ENCODE measurements at regions not wholly inside any gene's neighbourhood (a gene's known extent, or its start where the extent isn't known, plus 50 kb on each side); places are given as distances from the start of the nearest gene placed in this dataset.

DNA sequence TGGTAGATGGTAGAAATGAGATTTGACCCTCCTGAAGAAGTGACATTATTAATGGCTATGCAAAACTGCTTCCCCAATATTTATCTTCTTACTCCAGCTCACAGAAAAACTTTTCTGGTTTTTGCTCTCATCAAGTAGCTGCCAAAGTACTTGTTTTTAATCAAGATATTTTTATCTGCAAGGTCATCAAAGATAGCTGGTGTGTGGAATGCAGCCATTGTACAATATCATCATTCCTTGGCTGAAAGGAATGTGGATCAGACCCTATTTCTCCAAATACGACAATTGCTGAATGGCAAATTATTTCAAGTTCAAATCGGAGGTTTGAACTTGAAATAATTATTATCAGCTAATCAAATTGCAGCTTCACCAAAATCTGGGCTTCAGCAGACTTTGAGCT is 126.9 kb upstream of the SLC7A14 start:
- H3K9ac ChIP-seq (ENCODE audit: low read depth in 1 of 2, low read length in 2 of 2) = no peak overlapping the region
- no peaks in the 10 kb centered on the region for H3K27me3 ChIP-seq (ENCODE audit: control insufficient read depth in 1 of 2, insufficient read depth in 2 of 2, low read length in 2 of 2)
- no peak overlapping the region for H3K27ac ChIP-seq (ENCODE audit: low read depth, low read length)
- H3K9me3 ChIP-seq (ENCODE audit: control insufficient read depth in 1 of 2, low read length in 2 of 2) = peaks cover 4 to 18% of the 10 kb centered on the region in 2 donors
- no peaks in the 10 kb centered on the region for H3K4me1 ChIP-seq (ENCODE audit: control insufficient read depth in 1 of 2, insufficient read depth in 2 of 2, low read length in 2 of 2)
- H3K4me3 ChIP-seq (ENCODE audit: low read depth in 1 of 2, low read length in 2 of 2) = no peak overlapping the region
- no peaks in the 10 kb centered on the region for H3K36me3 ChIP-seq (ENCODE audit: control insufficient read depth in 1 of 2, insufficient read depth in 2 of 2, low read length in 2 of 2)

DNA sequence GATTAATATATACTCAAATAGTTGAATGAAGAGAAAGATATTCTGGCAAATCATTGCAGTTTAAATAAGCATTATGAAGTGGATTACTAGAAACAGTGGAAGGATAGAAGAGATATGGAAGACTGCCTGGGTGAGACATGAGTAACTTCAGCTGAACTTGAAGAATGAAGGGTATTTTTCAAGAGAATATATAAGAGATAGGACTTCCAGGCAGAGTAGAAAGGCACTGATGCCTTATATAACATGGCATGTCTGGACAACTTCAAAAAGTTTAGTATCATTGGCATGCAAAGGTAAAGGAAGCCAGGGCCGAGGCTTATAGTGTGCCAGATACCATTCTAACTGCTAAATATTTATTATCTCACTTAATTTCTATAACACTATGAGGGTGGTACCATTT is 126.5 kb upstream of the SLC7A14 start:
- Histone ChIP-seq H3K9me3 (ENCODE audit: control insufficient read depth in 1 of 2, low read length in 2 of 2) (peaks cover 4 to 18% of the 10 kb centered on the region in 2 donors), H3K27ac (ENCODE audit: low read depth, low read length) (no peak overlapping the region), H3K36me3 (ENCODE audit: control insufficient read depth in 1 of 2, insufficient read depth in 2 of 2, low read length in 2 of 2) (no peaks in the 10 kb centered on the region), H3K27me3 (ENCODE audit: control insufficient read depth in 1 of 2, insufficient read depth in 2 of 2, low read length in 2 of 2) (no peaks in the 10 kb centered on the region), H3K9ac (ENCODE audit: low read depth in 1 of 2, low read length in 2 of 2) (no peak overlapping the region), H3K4me1 (ENCODE audit: control insufficient read depth in 1 of 2, insufficient read depth in 2 of 2, low read length in 2 of 2) (no peaks in the 10 kb centered on the region), H3K4me3 (ENCODE audit: low read depth in 1 of 2, low read length in 2 of 2) (no peak overlapping the region)

DNA sequence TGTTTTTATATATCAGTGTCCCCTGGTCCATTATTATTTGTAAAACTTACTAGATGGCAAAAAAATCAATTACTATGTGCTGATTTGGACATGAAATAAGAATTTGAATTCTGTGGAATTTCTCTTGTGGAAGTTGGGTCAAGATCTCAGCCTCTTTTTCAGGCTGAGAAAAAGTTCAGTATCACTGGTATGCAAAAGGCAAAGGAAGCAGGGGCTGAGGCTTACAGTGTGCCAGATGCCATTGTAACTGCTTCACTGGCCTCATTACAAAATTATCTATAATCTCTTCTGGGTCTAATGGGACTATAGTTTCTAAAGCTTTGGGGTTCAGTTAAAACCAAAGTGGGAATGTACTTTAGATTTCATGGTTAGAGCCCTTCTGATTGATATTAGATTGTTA is 125.9 kb upstream of the SLC7A14 start:
- peaks cover 4 to 18% of the 10 kb centered on the region in 2 donors for H3K9me3 ChIP-seq (ENCODE audit: control insufficient read depth in 1 of 2, low read length in 2 of 2)
- no peaks in the 10 kb centered on the region for H3K36me3 ChIP-seq (ENCODE audit: control insufficient read depth in 1 of 2, insufficient read depth in 2 of 2, low read length in 2 of 2)
- no peaks in the 10 kb centered on the region for H3K4me1 ChIP-seq (ENCODE audit: control insufficient read depth in 1 of 2, insufficient read depth in 2 of 2, low read length in 2 of 2)
- no peak overlapping the region for H3K4me3 ChIP-seq (ENCODE audit: low read depth in 1 of 2, low read length in 2 of 2)
- no peaks in the 10 kb centered on the region for H3K27me3 ChIP-seq (ENCODE audit: control insufficient read depth in 1 of 2, insufficient read depth in 2 of 2, low read length in 2 of 2)
- no peak overlapping the region for H3K27ac ChIP-seq (ENCODE audit: low read depth, low read length)
- H3K9ac ChIP-seq (ENCODE audit: low read depth in 1 of 2, low read length in 2 of 2) = no peak overlapping the region

DNA sequence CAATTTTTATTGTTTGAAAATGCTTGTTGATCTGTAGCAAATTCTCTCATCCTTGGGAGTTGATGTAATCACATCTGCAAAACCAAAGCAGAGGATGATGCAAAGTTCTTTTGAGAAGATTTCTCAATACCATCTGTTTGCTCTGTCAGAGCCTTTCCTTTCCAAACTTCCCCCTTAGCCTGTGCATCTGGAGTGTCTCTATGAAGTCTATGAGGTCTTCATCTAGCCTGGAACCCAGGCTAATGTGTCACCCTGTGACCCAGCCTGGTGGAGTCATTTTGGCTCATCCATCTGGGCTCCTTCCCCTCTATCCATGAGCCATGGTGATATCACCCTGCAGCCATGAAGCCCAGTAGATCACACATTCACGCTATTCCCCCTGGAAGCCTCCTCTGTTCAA is 123.2 kb upstream of the SLC7A14 start:
- Histone ChIP-seq H3K36me3 (ENCODE audit: control insufficient read depth in 1 of 2, insufficient read depth in 2 of 2, low read length in 2 of 2) (no peaks in the 10 kb centered on the region), H3K27ac (ENCODE audit: low read depth, low read length) (no peak overlapping the region), H3K4me1 (ENCODE audit: control insufficient read depth in 1 of 2, insufficient read depth in 2 of 2, low read length in 2 of 2) (no peaks in the 10 kb centered on the region), H3K4me3 (ENCODE audit: low read depth in 1 of 2, low read length in 2 of 2) (no peak overlapping the region), H3K27me3 (ENCODE audit: control insufficient read depth in 1 of 2, insufficient read depth in 2 of 2, low read length in 2 of 2) (no peaks in the 10 kb centered on the region), H3K9me3 (ENCODE audit: control insufficient read depth in 1 of 2, low read length in 2 of 2) (peaks cover 4 to 18% of the 10 kb centered on the region in 2 donors), H3K9ac (ENCODE audit: low read depth in 1 of 2, low read length in 2 of 2) (no peak overlapping the region)

DNA sequence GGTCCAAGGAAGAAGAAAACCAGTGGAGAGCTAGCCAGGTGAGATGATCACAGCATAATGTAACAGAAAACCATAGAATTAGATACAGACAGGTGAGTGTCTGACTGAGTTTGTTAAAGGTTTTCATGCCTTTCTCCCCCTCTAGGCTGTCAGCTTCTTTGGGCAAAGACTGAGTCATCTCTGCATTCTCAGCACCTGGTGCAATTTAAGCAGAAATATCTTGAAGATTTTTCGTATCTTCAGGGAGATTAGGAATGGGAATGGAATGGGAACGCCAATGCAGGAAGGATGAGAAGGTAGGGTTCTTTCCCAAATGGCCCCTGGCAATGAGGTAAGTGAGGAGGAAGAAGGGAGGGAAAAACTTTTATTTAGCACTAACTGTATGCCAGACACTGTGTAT is 122.0 kb upstream of the SLC7A14 start:
- Histone ChIP-seq H3K27ac (ENCODE audit: low read depth, low read length) (no peak overlapping the region), H3K4me1 (ENCODE audit: control insufficient read depth in 1 of 2, insufficient read depth in 2 of 2, low read length in 2 of 2) (no peaks in the 10 kb centered on the region), H3K27me3 (ENCODE audit: control insufficient read depth in 1 of 2, insufficient read depth in 2 of 2, low read length in 2 of 2) (no peaks in the 10 kb centered on the region), H3K36me3 (ENCODE audit: control insufficient read depth in 1 of 2, insufficient read depth in 2 of 2, low read length in 2 of 2) (no peaks in the 10 kb centered on the region), H3K9me3 (ENCODE audit: control insufficient read depth in 1 of 2, low read length in 2 of 2) (peaks cover 4 to 18% of the 10 kb centered on the region in 2 donors), H3K9ac (ENCODE audit: low read depth in 1 of 2, low read length in 2 of 2) (no peak overlapping the region), H3K4me3 (ENCODE audit: low read depth in 1 of 2, low read length in 2 of 2) (no peak overlapping the region)

DNA sequence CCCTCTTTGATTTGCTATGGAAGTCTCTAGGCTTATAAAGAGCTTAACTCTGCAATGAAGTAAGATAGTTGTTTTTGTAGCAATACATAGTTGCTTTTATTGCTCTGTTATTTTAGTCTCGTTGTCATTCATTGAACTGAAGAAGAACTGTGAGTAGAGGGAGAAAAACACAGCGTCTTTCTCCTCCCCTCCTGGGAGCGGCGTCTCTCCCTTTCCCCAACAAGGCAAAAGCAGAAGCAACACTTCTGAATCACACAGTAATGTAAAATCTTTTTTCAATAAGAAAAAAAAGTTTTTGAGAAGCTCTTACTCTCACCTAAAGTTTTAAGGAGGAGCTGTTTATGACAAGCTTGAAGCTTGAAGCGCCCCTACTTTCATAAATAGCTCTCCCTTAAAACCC is 119.3 kb upstream of the SLC7A14 start:
- H3K36me3 ChIP-seq (ENCODE audit: control insufficient read depth in 1 of 2, insufficient read depth in 2 of 2, low read length in 2 of 2) = no peaks in the 10 kb centered on the region
- H3K4me1 ChIP-seq (ENCODE audit: control insufficient read depth in 1 of 2, insufficient read depth in 2 of 2, low read length in 2 of 2) = no peaks in the 10 kb centered on the region
- H3K27ac ChIP-seq (ENCODE audit: low read depth, low read length) = no peak overlapping the region
- no peak overlapping the region for H3K9ac ChIP-seq (ENCODE audit: low read depth in 1 of 2, low read length in 2 of 2)
- no peaks in the 10 kb centered on the region for H3K27me3 ChIP-seq (ENCODE audit: control insufficient read depth in 1 of 2, insufficient read depth in 2 of 2, low read length in 2 of 2)
- peaks cover 2 to 14% of the 10 kb centered on the region in 2 donors for H3K9me3 ChIP-seq (ENCODE audit: control insufficient read depth in 1 of 2, low read length in 2 of 2)
- no peak overlapping the region for H3K4me3 ChIP-seq (ENCODE audit: low read depth in 1 of 2, low read length in 2 of 2)

DNA sequence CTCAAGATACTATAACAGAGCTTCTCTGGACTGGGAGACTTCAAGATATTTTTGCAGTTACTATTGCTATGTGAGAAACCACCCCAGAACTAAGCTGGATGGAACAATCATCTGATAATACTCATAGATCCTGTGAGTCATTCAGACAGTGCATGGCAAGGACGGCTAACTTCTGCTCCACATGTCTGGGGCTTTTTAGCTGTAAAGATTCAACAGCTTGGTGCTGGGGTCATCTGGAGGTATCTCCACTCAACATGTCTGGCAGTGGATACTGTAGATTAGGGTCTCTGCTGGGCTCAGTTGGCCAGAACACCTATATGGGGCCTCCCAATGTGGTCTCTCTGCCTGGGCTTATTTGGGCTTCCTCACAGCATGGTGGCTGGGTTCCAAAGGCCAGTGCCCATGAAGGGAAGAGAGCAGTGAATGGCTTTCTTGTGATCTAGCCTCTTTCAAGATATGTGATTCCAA is 117.3 kb upstream of the SLC7A14 start:
- Histone ChIP-seq H3K9me3 (ENCODE audit: control insufficient read depth in 1 of 2, low read length in 2 of 2) (no peaks in the 10 kb centered on the region), H3K4me3 (ENCODE audit: low read depth in 1 of 2, low read length in 2 of 2) (no peak overlapping the region), H3K4me1 (ENCODE audit: control insufficient read depth in 1 of 2, insufficient read depth in 2 of 2, low read length in 2 of 2) (no peaks in the 10 kb centered on the region), H3K27ac (ENCODE audit: low read depth, low read length) (no peak overlapping the region), H3K36me3 (ENCODE audit: control insufficient read depth in 1 of 2, insufficient read depth in 2 of 2, low read length in 2 of 2) (no peaks in the 10 kb centered on the region), H3K9ac (ENCODE audit: low read depth in 1 of 2, low read length in 2 of 2) (no peak overlapping the region), H3K27me3 (ENCODE audit: control insufficient read depth in 1 of 2, insufficient read depth in 2 of 2, low read length in 2 of 2) (no peaks in the 10 kb centered on the region)

DNA sequence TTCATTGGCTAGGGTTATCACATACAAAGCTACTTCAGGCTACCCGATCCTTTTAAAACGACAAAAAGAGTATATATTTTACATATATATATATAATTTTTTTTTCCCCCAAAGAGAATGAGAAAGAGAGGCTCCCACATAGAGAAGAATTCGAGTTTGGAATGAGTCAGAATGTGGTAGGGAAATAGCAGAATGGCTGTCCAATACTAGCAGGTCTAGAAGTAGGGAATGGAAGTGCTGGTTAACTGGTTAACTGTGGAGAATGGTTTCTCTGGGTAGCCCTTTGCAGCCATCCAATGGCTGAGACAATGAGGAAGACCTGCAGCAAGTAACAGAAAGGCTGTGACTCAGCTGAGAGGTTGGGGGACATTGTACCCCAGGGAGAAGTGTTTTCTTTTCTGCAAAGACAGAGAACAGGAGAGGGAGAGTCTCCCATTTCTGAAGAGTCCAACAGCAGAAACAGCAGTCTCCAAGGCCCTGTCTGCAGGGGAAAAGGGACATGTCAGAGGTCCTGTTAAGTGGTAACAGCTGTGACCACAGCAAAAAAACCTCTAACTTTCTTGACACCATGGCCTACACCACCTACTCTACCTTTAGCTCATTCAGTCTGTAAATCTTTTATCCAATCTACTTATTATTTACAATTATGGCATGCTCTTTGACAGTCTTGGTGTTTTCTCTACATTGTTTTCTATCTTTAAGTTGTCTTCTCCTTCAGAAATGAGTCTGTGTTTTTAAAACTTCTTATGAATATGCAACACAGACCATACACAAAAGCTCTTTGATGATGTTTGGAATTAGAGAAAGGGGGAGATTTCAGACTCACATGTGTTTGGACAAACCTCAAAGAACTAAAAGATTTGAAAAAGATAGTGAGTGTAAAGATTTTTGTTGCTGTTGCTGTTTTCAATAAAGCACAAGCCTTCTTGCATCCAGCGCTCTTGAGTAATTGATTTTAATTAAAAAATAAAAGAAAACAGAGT is 116.1 kb upstream of the SLC7A14 start:
- H3K36me3 ChIP-seq (ENCODE audit: control insufficient read depth in 1 of 2, insufficient read depth in 2 of 2, low read length in 2 of 2) = no peaks in the 10 kb centered on the region
- no peaks in the 10 kb centered on the region for H3K9me3 ChIP-seq (ENCODE audit: control insufficient read depth in 1 of 2, low read length in 2 of 2)
- no peak overlapping the region for H3K9ac ChIP-seq (ENCODE audit: low read depth in 1 of 2, low read length in 2 of 2)
- H3K4me3 ChIP-seq (ENCODE audit: low read depth in 1 of 2, low read length in 2 of 2) = no peak overlapping the region
- H3K27me3 ChIP-seq (ENCODE audit: control insufficient read depth in 1 of 2, insufficient read depth in 2 of 2, low read length in 2 of 2) = no peaks in the 10 kb centered on the region
- no peaks in the 10 kb centered on the region for H3K4me1 ChIP-seq (ENCODE audit: control insufficient read depth in 1 of 2, insufficient read depth in 2 of 2, low read length in 2 of 2)
- H3K27ac ChIP-seq (ENCODE audit: low read depth, low read length) = no peak overlapping the region

DNA sequence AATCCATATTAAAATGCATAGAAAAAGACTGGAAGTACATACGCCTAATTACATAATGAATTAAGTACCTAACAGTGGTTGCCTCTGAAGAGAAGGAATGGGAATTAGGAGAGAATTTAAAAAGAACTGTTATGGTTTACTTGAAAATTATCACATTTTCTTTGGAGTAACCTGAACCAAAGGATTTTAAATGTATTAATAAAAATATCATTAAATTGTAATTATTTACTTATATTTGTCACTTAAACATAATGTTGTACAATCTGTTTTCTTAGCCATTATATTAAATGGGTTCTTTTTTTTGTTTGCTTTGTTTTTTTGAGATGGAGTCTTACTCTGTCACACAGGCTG is 114.2 kb upstream of the SLC7A14 start:
- no peak overlapping the region for H3K4me3 ChIP-seq (ENCODE audit: low read depth in 1 of 2, low read length in 2 of 2)
- no peaks in the 10 kb centered on the region for H3K9me3 ChIP-seq (ENCODE audit: control insufficient read depth in 1 of 2, low read length in 2 of 2)
- no peaks in the 10 kb centered on the region for H3K36me3 ChIP-seq (ENCODE audit: control insufficient read depth in 1 of 2, insufficient read depth in 2 of 2, low read length in 2 of 2)
- H3K27me3 ChIP-seq (ENCODE audit: control insufficient read depth in 1 of 2, insufficient read depth in 2 of 2, low read length in 2 of 2) = no peaks in the 10 kb centered on the region
- H3K27ac ChIP-seq (ENCODE audit: low read depth, low read length) = no peak overlapping the region
- H3K4me1 ChIP-seq (ENCODE audit: control insufficient read depth in 1 of 2, insufficient read depth in 2 of 2, low read length in 2 of 2) = no peaks in the 10 kb centered on the region
- no peak overlapping the region for H3K9ac ChIP-seq (ENCODE audit: low read depth in 1 of 2, low read length in 2 of 2)

DNA sequence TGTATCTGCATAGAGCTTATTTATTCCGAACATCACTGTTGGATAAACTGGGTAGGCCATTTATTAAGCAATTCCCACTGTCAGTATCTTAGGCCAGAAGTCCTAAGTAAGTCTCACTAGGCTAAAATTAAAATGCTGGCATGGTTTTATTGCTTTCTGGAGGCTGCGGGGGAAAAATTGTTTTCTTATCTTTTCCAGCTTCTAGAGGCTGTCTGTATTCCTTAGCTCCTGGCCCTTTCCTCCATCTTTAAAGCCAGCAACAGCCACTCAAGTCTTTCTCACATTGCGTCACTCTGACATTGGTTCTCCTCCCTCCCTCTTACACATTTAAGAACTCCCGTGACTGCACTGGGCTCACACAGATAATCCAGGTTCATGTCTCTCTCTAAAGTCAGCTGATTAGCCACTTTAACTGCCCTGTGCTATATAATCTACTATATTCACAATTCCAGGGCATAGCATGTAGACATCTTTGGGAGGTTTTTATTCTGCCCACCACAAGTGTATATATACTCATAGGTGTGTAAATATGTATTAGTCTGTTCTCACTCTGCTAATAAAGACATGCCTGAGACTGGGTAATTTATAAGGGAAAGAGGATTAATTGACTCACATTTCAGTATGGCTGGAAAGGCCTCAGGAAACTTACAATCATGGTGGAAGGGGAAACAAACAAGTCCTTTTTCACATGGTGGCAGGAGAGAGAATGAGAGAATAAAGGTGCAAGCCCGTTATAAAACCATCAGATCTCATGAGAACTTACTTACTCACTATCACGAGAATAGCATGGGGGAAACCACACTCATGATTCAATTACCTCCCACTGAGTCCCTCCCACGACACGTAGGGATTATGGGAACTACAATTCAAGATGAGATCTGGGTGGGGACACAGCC is 113.5 kb upstream of the SLC7A14 start:
- Histone ChIP-seq H3K4me1 (ENCODE audit: control insufficient read depth in 1 of 2, insufficient read depth in 2 of 2, low read length in 2 of 2) (no peaks in the 10 kb centered on the region), H3K27ac (ENCODE audit: low read depth, low read length) (no peak overlapping the region)

More for the DNA sequence above, 113.5 kb upstream of the SLC7A14 start:
- no peak overlapping the region for H3K9ac ChIP-seq (ENCODE audit: low read depth in 1 of 2, low read length in 2 of 2)
- no peaks in the 10 kb centered on the region for H3K27me3 ChIP-seq (ENCODE audit: control insufficient read depth in 1 of 2, insufficient read depth in 2 of 2, low read length in 2 of 2)
- no peaks in the 10 kb centered on the region for H3K36me3 ChIP-seq (ENCODE audit: control insufficient read depth in 1 of 2, insufficient read depth in 2 of 2, low read length in 2 of 2)
- no peak overlapping the region for H3K4me3 ChIP-seq (ENCODE audit: low read depth in 1 of 2, low read length in 2 of 2)
- no peaks in the 10 kb centered on the region for H3K9me3 ChIP-seq (ENCODE audit: control insufficient read depth in 1 of 2, low read length in 2 of 2)

Data from duodenal mucosa (tissue), 2 donors.